Activated CD8-positive, alpha-beta memory T cell treated with anti-CD3 and anti-CD28 coated beads, Interleukin-2, amount 50 U/mL, for 48 hours (primary cell): ENCODE measurements at regions not wholly inside any gene's neighbourhood (a gene's known extent, or its start where the extent isn't known, plus 50 kb on each side); places are given as distances from the start of the nearest gene placed in this dataset.

Experiments used
- DNase-seq: peaks from one replicate; pipeline ENCODE4 v3.0.0-alpha.2; 2020

- no peak for DNase-seq
Observed at GRCh38 chr13:22700246-22700887, 480.4 kb upstream of the SGCG start.

GRCh38 chr13:22703601-22704209 is 477.1 kb upstream of the SGCG start:
- no peak for DNase-seq

- DNase-seq = no peak
Observed at GRCh38 chr13:22707946-22708345, 472.8 kb upstream of the SGCG start.

- DNase-seq = no peak
Observed at GRCh38 chr13:22717036-22717435, 463.7 kb upstream of the SGCG start.

GRCh38 chr13:22726726-22727125 is 454.1 kb upstream of the SGCG start:
- DNase-seq = no peak

GRCh38 chr13:22735011-22735995 is 445.5 kb upstream of the SGCG start:
- DNase-seq = no peak

GRCh38 chr13:22736084-22736767 is 444.6 kb upstream of the SGCG start:
- DNase-seq = no peak

GRCh38 chr13:22736768-22737092 is 444.0 kb upstream of the SGCG start:
- no peak for DNase-seq

GRCh38 chr13:22738357-22738756 is 442.4 kb upstream of the SGCG start:
- DNase-seq = no peak

- DNase-seq = no peak
Observed at GRCh38 chr13:22740264-22740663, 440.5 kb upstream of the SGCG start.

- DNase-seq = no peak
Observed at GRCh38 chr13:22744688-22745452, 435.9 kb upstream of the SGCG start.

- no peak for DNase-seq
Observed at GRCh38 chr13:22748866-22749577, 431.8 kb upstream of the SGCG start.

- no peak for DNase-seq
Observed at GRCh38 chr13:22749626-22750025, 431.2 kb upstream of the SGCG start.

GRCh38 chr13:22757530-22758120 is 423.2 kb upstream of the SGCG start:
- no peak for DNase-seq

GRCh38 chr13:22758245-22758644 is 422.5 kb upstream of the SGCG start:
- DNase-seq = no peak

- no peak for DNase-seq
Observed at GRCh38 chr13:22761709-22762108, 419.1 kb upstream of the SGCG start.

- no peak for DNase-seq
Observed at GRCh38 chr13:22765547-22765946, 415.2 kb upstream of the SGCG start.

GRCh38 chr13:22770891-22771290 is 409.9 kb upstream of the SGCG start:
- no peak for DNase-seq

- no peak for DNase-seq
Observed at GRCh38 chr13:22773465-22773864, 407.3 kb upstream of the SGCG start.

GRCh38 chr13:22776394-22777186 is 404.2 kb upstream of the SGCG start:
- DNase-seq = no peak

GRCh38 chr13:22777207-22777606 is 403.6 kb upstream of the SGCG start:
- no peak for DNase-seq
